Trophoblast cell (in vitro differentiated cells and primary cell): ENCODE measurements at regions not wholly inside any gene's neighbourhood (a gene's known extent, or its start where the extent isn't known, plus 50 kb on each side); places are given as distances from the start of the nearest gene placed in this dataset.

Experiments
- DNase-seq, 2 donors: peaks; one replicate each; pipeline ENCODE4 v3.0.0-alpha.2; 2016
- H2AFZ ChIP-seq: 2 replicates; pipeline ENCODE4 v1.6.1; 2013; ENCODE audit warnings: low read length, moderate library complexity, mild to moderate bottlenecking; ENCODE audit not compliant: insufficient read depth, poor library complexity
- H2AK5ac ChIP-seq: 2 replicates; pipeline ENCODE4 v1.6.1; 2013; ENCODE audit warnings: mild to moderate bottlenecking, low read length
- H2BK120ac ChIP-seq: 2 replicates; pipeline ENCODE4 v1.6.1; 2013; ENCODE audit warnings: low read length, mild to moderate bottlenecking, moderate library complexity; ENCODE audit not compliant: insufficient read depth, poor library complexity
- H2BK12ac ChIP-seq: 2 replicates; pipeline ENCODE4 v1.6.1; 2013; ENCODE audit warnings: mild to moderate bottlenecking, low read length, moderate library complexity
- H2BK5ac ChIP-seq: 2 replicates; pipeline ENCODE4 v1.6.1; 2013; ENCODE audit warnings: low read length, low read depth, moderate library complexity, mild to moderate bottlenecking; ENCODE audit not compliant: poor library complexity
- H3K14ac ChIP-seq: 2 replicates; pipeline ENCODE4 v1.6.1; 2013; ENCODE audit warnings: mild to moderate bottlenecking, low read length
- H3K18ac ChIP-seq: 2 replicates; pipeline ENCODE4 v1.6.1; 2013; ENCODE audit warnings: mild to moderate bottlenecking, low read length
- H3K23ac ChIP-seq: 2 replicates; pipeline ENCODE4 v1.6.1; 2013; ENCODE audit warnings: low read length
- H3K27ac ChIP-seq: 2 replicates; pipeline ENCODE4 v1.5.1; 2013; ENCODE audit warnings: low read depth, mild to moderate bottlenecking, inconsistent platforms, low read length, moderate library complexity
- H3K27me3 ChIP-seq: 2 replicates; pipeline ENCODE4 v1.6.1; 2013; ENCODE audit warnings: inconsistent platforms, mild to moderate bottlenecking, low read length, moderate library complexity; ENCODE audit not compliant: insufficient read depth
- H3K36me3 ChIP-seq, 2 experiments: 1 replicate in 1 of 2; 2 replicates in 1 of 2; pipeline ENCODE4 v1.6.1; 2013; ENCODE audit warnings: low read length in 2 of 2, mild to moderate bottlenecking in 2 of 2, moderate library complexity in 1 of 2; ENCODE audit not compliant: insufficient read depth in 2 of 2, control insufficient read depth in 1 of 2
- H3K4ac ChIP-seq: 2 replicates; pipeline ENCODE4 v1.6.1; 2013; ENCODE audit warnings: low read depth, mild to moderate bottlenecking, low read length, moderate library complexity
- H3K4me1 ChIP-seq, 2 experiments: 1 replicate in 1 of 2; 2 replicates in 1 of 2; pipeline ENCODE4 v1.6.1; 2013; ENCODE audit warnings: low read length in 2 of 2, mild to moderate bottlenecking in 2 of 2, moderate library complexity in 1 of 2; ENCODE audit not compliant: insufficient read depth in 2 of 2, control insufficient read depth in 1 of 2
- H3K4me2 ChIP-seq: 2 replicates; pipeline ENCODE4 v1.6.1; 2013; ENCODE audit warnings: inconsistent platforms, mild to moderate bottlenecking, low read length, moderate library complexity
- H3K4me3 ChIP-seq: 2 replicates; pipeline ENCODE4 v1.5.1; 2013; ENCODE audit warnings: mild to moderate bottlenecking, low read depth, low read length, inconsistent platforms
- H3K79me1 ChIP-seq: one replicate; pipeline ENCODE4 v1.6.1; 2013; ENCODE audit warnings: low read length
- H3K79me2 ChIP-seq: 2 replicates; pipeline ENCODE4 v1.6.1; 2013; ENCODE audit warnings: low read length, mild to moderate bottlenecking; ENCODE audit not compliant: control insufficient read depth, insufficient read depth, poor library complexity
- H3K9ac ChIP-seq: 2 replicates; pipeline ENCODE4 v1.6.1; 2013; ENCODE audit warnings: mild to moderate bottlenecking, low read length
- H3K9me3 ChIP-seq: 2 replicates; pipeline ENCODE4 v1.6.1; 2013; ENCODE audit warnings: low read depth, mild to moderate bottlenecking, control low read depth, inconsistent platforms, low read length; ENCODE audit not compliant: insufficient read depth
- H4K12ac ChIP-seq: 2 replicates; pipeline ENCODE4 v1.6.1; 2013; ENCODE audit warnings: low read depth, mild to moderate bottlenecking, low read length, moderate library complexity
- H4K8ac ChIP-seq: 2 replicates; pipeline ENCODE4 v1.6.1; 2013; ENCODE audit warnings: low read depth, mild to moderate bottlenecking, low read length, moderate library complexity
- H4K91ac ChIP-seq: one replicate; pipeline ENCODE4 v1.6.1; 2013; ENCODE audit warnings: low read depth, mild to moderate bottlenecking, low read length, moderate library complexity
- WGBS: extraction: QIAGEN DNeasy Blood & Tissue Kit; methylation state at CpG from one replicate; pipeline ENCODE4 v1.1.7; 2013; ENCODE audit warnings: missing lambda C conversion rate; ENCODE audit not compliant: insufficient read length, insufficient coverage; ENCODE audit errors: extremely low coverage; 5-methylcytosine and 5-hydroxymethylcytosine counted together

DNA sequence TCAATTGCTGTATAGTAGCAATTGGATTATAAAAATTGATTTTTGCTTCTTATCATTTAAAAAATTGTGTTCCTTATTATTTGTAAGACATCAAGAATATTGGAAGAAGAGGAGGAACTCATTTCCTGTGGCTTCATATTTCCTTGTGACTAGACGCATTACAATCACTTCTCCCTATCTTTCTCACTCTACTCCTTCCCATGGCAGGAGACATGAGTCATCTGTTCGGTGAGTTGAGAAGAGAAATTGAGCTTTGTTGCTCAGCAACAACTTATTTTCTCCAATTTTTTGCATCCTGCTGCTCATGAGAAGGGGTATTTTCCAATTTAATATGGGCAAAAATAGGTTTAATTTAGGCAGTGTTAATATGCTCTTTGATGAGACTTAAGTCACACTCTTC, 1783.9 kb downstream of the SUCLG1 start:
- no CpG with 5 or more reads among the region's 2 CpGs for WGBS

DNA sequence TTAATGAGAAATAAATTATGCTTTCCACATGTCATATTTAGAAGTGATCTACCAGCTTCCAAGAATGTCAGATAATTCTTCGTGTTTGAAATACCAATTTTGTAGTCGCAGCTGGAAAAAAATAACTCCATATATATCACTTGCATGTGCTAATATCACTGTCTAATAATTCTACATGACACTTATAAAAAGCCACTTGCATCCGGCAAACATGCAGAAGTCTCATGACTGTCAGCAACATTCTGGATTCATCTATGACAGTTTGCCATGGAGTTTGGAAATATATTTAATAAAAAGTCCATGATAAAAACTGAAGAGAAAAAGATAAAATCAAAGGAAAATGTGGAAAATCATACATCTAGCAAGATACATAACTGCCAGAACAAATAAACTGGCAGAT, 1784.4 kb downstream of the SUCLG1 start:
- Histone ChIP-seq H4K91ac (no peak overlapping the region), H3K4me3 (no peak overlapping the region), H2BK12ac (no peak overlapping the region), H3K4me1 (no peaks in the 10 kb centered on the region), H3K36me3 (no peaks in the 10 kb centered on the region), H4K12ac (no peak overlapping the region), H3K18ac (no peak overlapping the region), H2BK120ac (no peak overlapping the region), H3K9ac (no peak overlapping the region), H3K79me2 (no peaks in the 10 kb centered on the region), H2AFZ (no peak overlapping the region), H3K27me3 (no peaks in the 10 kb centered on the region), H2AK5ac (no peak overlapping the region), H3K9me3 (no peaks in the 10 kb centered on the region), H3K79me1 (no peaks in the 10 kb centered on the region), H3K14ac (no peak overlapping the region), H2BK5ac (no peak overlapping the region), H3K27ac (no peak overlapping the region), H3K4me2 (no peak overlapping the region), H3K23ac (no peak overlapping the region), H4K8ac (no peak overlapping the region), H3K4ac (no peak overlapping the region)
- no CpG with 5 or more reads among the region's 3 CpGs for WGBS
- no peak for DNase-seq

More for the DNA sequence above, 1783.9 kb downstream of the SUCLG1 start:
- Histone ChIP-seq H3K79me2 (no peaks in the 10 kb centered on the region), H2AFZ (no peak overlapping the region), H4K12ac (no peak overlapping the region), H4K91ac (no peak overlapping the region), H2BK120ac (no peak overlapping the region), H3K14ac (no peak overlapping the region), H3K4me1 (no peaks in the 10 kb centered on the region), H3K27me3 (no peaks in the 10 kb centered on the region), H3K9ac (no peak overlapping the region), H2BK5ac (no peak overlapping the region), H3K27ac (no peak overlapping the region), H3K4me3 (no peak overlapping the region), H3K23ac (no peak overlapping the region), H2AK5ac (no peak overlapping the region), H3K36me3 (no peaks in the 10 kb centered on the region), H4K8ac (no peak overlapping the region), H3K18ac (no peak overlapping the region), H3K79me1 (no peaks in the 10 kb centered on the region), H2BK12ac (no peak overlapping the region), H3K9me3 (no peaks in the 10 kb centered on the region), H3K4me2 (no peak overlapping the region), H3K4ac (no peak overlapping the region)
- DNase-seq = no peak

DNA sequence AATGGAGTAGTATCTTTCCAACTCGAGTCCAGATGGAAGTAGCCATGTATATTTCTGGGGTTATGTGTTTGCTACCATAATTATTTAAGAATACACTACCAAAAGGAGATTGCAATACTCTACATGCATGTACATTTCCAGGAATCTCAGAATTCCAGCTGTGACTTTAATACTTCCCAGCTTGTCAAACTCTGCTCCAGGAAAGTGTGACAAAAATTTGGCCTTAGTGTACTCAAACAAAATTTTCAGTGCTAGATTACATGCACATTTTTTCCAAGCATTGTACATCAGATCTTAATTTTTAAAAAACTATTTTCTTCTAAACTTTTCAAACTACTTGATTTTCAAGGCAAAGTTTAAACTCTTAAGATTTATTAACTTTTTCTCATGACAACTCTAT, 1791.6 kb downstream of the SUCLG1 start:
- Histone ChIP-seq H3K14ac (no peak overlapping the region), H2BK12ac (no peak overlapping the region), H3K4me3 (no peak overlapping the region), H3K27me3 (no peaks in the 10 kb centered on the region), H2BK5ac (no peak overlapping the region), H2AFZ (no peak overlapping the region), H3K36me3 (no peaks in the 10 kb centered on the region), H3K9ac (no peak overlapping the region), H3K4me2 (no peak overlapping the region), H3K4ac (no peak overlapping the region), H3K23ac (no peak overlapping the region), H2AK5ac (no peak overlapping the region), H4K12ac (no peak overlapping the region), H4K8ac (no peak overlapping the region), H3K27ac (no peak overlapping the region), H3K4me1 (no peaks in the 10 kb centered on the region), H3K79me2 (no peaks in the 10 kb centered on the region), H3K18ac (no peak overlapping the region), H4K91ac (no peak overlapping the region), H3K9me3 (no peaks in the 10 kb centered on the region), H2BK120ac (no peak overlapping the region), H3K79me1 (no peaks in the 10 kb centered on the region)
- no CpG with 5 or more reads among the region's 1 CpG for WGBS
- DNase-seq = no peak

DNA sequence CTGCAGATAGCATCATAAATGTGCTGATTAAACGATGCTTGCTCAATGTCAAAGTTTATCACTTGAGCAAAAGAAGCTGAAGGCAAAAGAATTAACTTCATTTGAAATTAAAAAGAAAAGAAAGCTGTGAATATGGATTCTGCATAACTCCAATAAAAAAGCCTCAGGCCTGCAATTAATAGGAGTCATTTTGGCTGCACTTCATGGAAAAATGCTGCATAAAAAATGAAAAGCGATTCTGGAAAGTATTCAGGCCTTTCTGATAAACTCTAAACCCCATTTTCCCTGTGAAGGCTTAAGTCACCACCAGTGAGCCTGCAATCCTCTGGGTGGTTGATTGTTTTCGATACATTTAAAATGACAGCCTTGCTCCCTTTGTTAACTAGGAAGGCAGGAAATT, 1793.4 kb downstream of the SUCLG1 start:
- no peak overlapping the region for H3K14ac ChIP-seq

More for the DNA sequence above, 1793.4 kb downstream of the SUCLG1 start:
- H3K9me3 ChIP-seq = no peaks in the 10 kb centered on the region
- H3K27me3 ChIP-seq = no peaks in the 10 kb centered on the region
- H3K4me3 ChIP-seq = no peak overlapping the region
- no peak overlapping the region for H4K8ac ChIP-seq
- H3K9ac ChIP-seq = no peak overlapping the region
- no peak for DNase-seq
- H3K4ac ChIP-seq = no peak overlapping the region
- H4K12ac ChIP-seq = no peak overlapping the region
- no peaks in the 10 kb centered on the region for H3K36me3 ChIP-seq
- H2BK5ac ChIP-seq = no peak overlapping the region
- no peak overlapping the region for H3K23ac ChIP-seq
- no peak overlapping the region for H4K91ac ChIP-seq
- no peak overlapping the region for H3K18ac ChIP-seq
- H3K4me2 ChIP-seq = no peak overlapping the region
- WGBS = no CpG with 5 or more reads among the region's 3 CpGs
- H3K79me1 ChIP-seq = no peaks in the 10 kb centered on the region
- no peak overlapping the region for H3K27ac ChIP-seq
- no peaks in the 10 kb centered on the region for H3K4me1 ChIP-seq
- no peak overlapping the region for H2BK120ac ChIP-seq
- no peak overlapping the region for H2AK5ac ChIP-seq
- H2BK12ac ChIP-seq = no peak overlapping the region
- no peak overlapping the region for H2AFZ ChIP-seq
- H3K79me2 ChIP-seq = no peaks in the 10 kb centered on the region
